Lower leg skin (tissue), 3 donors: ENCODE measurements at regions not wholly inside any gene's neighbourhood (a gene's known extent, or its start where the extent isn't known, plus 50 kb on each side); places are given as distances from the start of the nearest gene placed in this dataset.

Source experiments
- POLR2A ChIP-seq, 2 donors: fragments of 450-650 bp; IDR thresholded peaks; one replicate each; pipeline ENCODE4 v1.6.1; 2016 to 2017; ENCODE audit warnings: antibody characterized with exemption in 2 of 2, mild to moderate bottlenecking in 1 of 2, moderate library complexity in 1 of 2
- TF ChIP-seq, protein P1 (sequence below), 3 donors: fragments of 450-650 bp; IDR thresholded peaks; one replicate each; pipeline ENCODE4 v1.5.1; 2016; ENCODE audit warnings: antibody characterized with exemption in 3 of 3, mild to moderate bottlenecking in 3 of 3, moderate library complexity in 2 of 3

DNA sequence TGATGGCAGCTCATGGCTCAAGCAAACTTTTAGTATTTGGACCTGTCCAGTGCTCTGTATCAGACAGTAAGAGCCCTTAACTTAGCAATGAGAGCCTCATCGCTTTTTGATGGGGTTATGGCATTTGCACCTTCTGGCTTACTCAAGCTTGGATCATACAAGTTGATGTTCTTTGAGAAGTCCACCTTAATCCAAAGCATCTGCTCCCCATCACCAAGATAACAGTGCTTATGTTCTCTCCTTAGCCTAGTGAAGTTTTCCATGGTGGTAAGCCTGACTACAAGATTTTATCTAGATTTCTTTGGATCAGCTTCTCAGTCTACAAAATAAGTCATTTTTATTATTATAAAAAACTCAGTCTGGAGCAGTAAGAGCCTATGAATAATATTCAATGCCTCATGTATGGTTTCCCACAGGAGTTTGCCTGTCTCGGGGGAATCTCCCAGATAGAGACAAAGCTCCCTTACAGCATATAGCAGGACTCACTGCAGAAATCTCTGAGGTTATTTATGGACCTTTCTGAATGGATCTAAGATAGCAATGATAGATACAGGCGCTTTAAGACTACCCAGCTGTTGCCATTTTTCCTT is 472.2 kb upstream of the LINC00305 start:
- TF ChIP-seq, protein P1, sequence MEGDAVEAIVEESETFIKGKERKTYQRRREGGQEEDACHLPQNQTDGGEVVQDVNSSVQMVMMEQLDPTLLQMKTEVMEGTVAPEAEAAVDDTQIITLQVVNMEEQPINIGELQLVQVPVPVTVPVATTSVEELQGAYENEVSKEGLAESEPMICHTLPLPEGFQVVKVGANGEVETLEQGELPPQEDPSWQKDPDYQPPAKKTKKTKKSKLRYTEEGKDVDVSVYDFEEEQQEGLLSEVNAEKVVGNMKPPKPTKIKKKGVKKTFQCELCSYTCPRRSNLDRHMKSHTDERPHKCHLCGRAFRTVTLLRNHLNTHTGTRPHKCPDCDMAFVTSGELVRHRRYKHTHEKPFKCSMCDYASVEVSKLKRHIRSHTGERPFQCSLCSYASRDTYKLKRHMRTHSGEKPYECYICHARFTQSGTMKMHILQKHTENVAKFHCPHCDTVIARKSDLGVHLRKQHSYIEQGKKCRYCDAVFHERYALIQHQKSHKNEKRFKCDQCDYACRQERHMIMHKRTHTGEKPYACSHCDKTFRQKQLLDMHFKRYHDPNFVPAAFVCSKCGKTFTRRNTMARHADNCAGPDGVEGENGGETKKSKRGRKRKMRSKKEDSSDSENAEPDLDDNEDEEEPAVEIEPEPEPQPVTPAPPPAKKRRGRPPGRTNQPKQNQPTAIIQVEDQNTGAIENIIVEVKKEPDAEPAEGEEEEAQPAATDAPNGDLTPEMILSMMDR (IDR thresholded peaks at IDR 0.05): no peak
- TF ChIP-seq POLR2A (IDR thresholded peaks at IDR 0.05): no peak
